ENCODE measurements at regions not wholly inside any gene's neighbourhood (a gene's known extent, or its start where the extent isn't known, plus 50 kb on each side); places are given as distances from the start of the nearest gene placed in this dataset.

DNA sequence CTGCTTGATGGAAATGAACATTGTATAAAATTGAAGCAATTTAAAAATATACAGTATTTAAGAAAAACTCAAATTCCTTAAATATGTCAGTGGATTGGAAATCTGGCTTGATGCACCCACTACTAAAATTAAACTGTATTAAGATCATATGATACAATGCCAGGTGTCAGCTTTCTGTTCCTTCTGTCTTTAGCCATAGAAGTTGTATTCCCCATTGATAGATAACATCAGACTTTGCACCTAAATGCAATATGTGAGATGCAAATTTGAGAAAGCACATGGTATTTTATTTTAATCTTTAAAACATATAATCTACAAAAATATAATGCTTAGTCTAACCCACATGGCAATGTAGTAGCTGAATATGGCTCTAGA, 697.4 kb upstream of the WWC1 start:
- TF ChIP-seq CTCF (IDR thresholded peaks at IDR 0.05; ENCODE audit: low read depth, low read length) (no peak), MYC (IDR thresholded peaks at IDR 0.05; ENCODE audit: low read depth, low read length) (no peak), POLR2A (IDR thresholded peaks at IDR 0.05; ENCODE audit: extremely low read depth, insufficient read length) (no peak)

All from NB4 (cell line).